ENCODE measurements at regions not wholly inside any gene's neighbourhood (a gene's known extent, or its start where the extent isn't known, plus 50 kb on each side); places are given as distances from the start of the nearest gene placed in this dataset.
"Not testable (repeated sequence)": the region's sequence is repeated elsewhere in the genome, so short reads cannot be mapped to it uniquely, and the experiment has no call there.

- not testable (repeated sequence) for FAIRE-seq; H3K27ac ChIP-seq (ENCODE audit: low read depth in 1 of 3, low read length in 2 of 3)
- DNase-seq, result peak in 1 of 2 donors; percentile 55
Observed at GRCh38 chrY:9161990-9162389, 175.3 kb upstream of the TSPY4 start.

GRCh38 chrY:9162424-9162823 lies 174.8 kb upstream of the TSPY4 start:
- H3K9me3 ChIP-seq (ENCODE audit: control insufficient read depth in 2 of 2, insufficient read depth in 1 of 2, low read depth in 1 of 2, low read length in 1 of 2); H3K27ac ChIP-seq (ENCODE audit: low read depth in 1 of 3, low read length in 2 of 3); H3K27me3 ChIP-seq (ENCODE audit: control insufficient read depth in 3 of 3, insufficient read depth in 3 of 3, low read length in 3 of 3); H3K36me3 ChIP-seq (ENCODE audit: control insufficient read depth in 3 of 3, insufficient read depth in 2 of 3, low read depth in 1 of 3, low read length in 3 of 3); DNase-seq; FAIRE-seq; H3K4me3 ChIP-seq (ENCODE audit: low read depth in 1 of 3, low read length in 3 of 3); H3K4me1 ChIP-seq (ENCODE audit: control insufficient read depth in 3 of 3, insufficient read depth in 2 of 3, low read depth in 1 of 3, low read length in 2 of 3): not testable (repeated sequence)

More at GRCh38 chrY:9161990-9162389, 175.3 kb upstream of the TSPY4 start:
- not testable (repeated sequence) for H3K4me1 ChIP-seq (ENCODE audit: control insufficient read depth in 3 of 3, insufficient read depth in 2 of 3, low read depth in 1 of 3, low read length in 2 of 3); H3K4me3 ChIP-seq (ENCODE audit: low read depth in 1 of 3, low read length in 3 of 3); H3K36me3 ChIP-seq (ENCODE audit: control insufficient read depth in 3 of 3, insufficient read depth in 2 of 3, low read depth in 1 of 3, low read length in 3 of 3); H3K27me3 ChIP-seq (ENCODE audit: control insufficient read depth in 3 of 3, insufficient read depth in 3 of 3, low read length in 3 of 3); H3K9me3 ChIP-seq (ENCODE audit: control insufficient read depth in 2 of 2, insufficient read depth in 1 of 2, low read depth in 1 of 2, low read length in 1 of 2)

GRCh38 chrY:9177641-9178040 lies 159.6 kb upstream of the TSPY4 start:
- not testable (repeated sequence) for H3K4me3 ChIP-seq (ENCODE audit: low read depth in 1 of 3, low read length in 3 of 3); H3K9me3 ChIP-seq (ENCODE audit: control insufficient read depth in 2 of 2, insufficient read depth in 1 of 2, low read depth in 1 of 2, low read length in 1 of 2); FAIRE-seq; H3K27ac ChIP-seq (ENCODE audit: low read depth in 1 of 3, low read length in 2 of 3); H3K27me3 ChIP-seq (ENCODE audit: control insufficient read depth in 3 of 3, insufficient read depth in 3 of 3, low read length in 3 of 3); H3K36me3 ChIP-seq (ENCODE audit: control insufficient read depth in 3 of 3, insufficient read depth in 2 of 3, low read depth in 1 of 3, low read length in 3 of 3); H3K4me1 ChIP-seq (ENCODE audit: control insufficient read depth in 3 of 3, insufficient read depth in 2 of 3, low read depth in 1 of 3, low read length in 2 of 3)
- WGBS, 3 donors, result 77 to 100% methylated on average over 1 of the region's 1 CpG; no CpG with 5 or more reads in 1 of the 3 donors
- DNase-seq, result peak; percentile 1 to 68

- peak in 1 of 2 donors; percentile 12 for DNase-seq
- H3K27me3 ChIP-seq (ENCODE audit: control insufficient read depth in 3 of 3, insufficient read depth in 3 of 3, low read length in 3 of 3); H3K36me3 ChIP-seq (ENCODE audit: control insufficient read depth in 3 of 3, insufficient read depth in 2 of 3, low read depth in 1 of 3, low read length in 3 of 3); H3K4me3 ChIP-seq (ENCODE audit: low read depth in 1 of 3, low read length in 3 of 3); H3K27ac ChIP-seq (ENCODE audit: low read depth in 1 of 3, low read length in 2 of 3); H3K9me3 ChIP-seq (ENCODE audit: control insufficient read depth in 2 of 2, insufficient read depth in 1 of 2, low read depth in 1 of 2, low read length in 1 of 2); FAIRE-seq; H3K4me1 ChIP-seq (ENCODE audit: control insufficient read depth in 3 of 3, insufficient read depth in 2 of 3, low read depth in 1 of 3, low read length in 2 of 3): not testable (repeated sequence)
- WGBS, 3 donors, result 32 to 49% methylated on average over 2 of the region's 2 CpGs; no CpG with 5 or more reads in 1 of the 3 donors
Observed at GRCh38 chrY:9184827-9185226, 152.4 kb upstream of the TSPY4 start.

- not testable (repeated sequence) for H3K27ac ChIP-seq (ENCODE audit: low read depth in 1 of 3, low read length in 2 of 3); FAIRE-seq; H3K9me3 ChIP-seq (ENCODE audit: control insufficient read depth in 2 of 2, insufficient read depth in 1 of 2, low read depth in 1 of 2, low read length in 1 of 2); H3K36me3 ChIP-seq (ENCODE audit: control insufficient read depth in 3 of 3, insufficient read depth in 2 of 3, low read depth in 1 of 3, low read length in 3 of 3); H3K4me1 ChIP-seq (ENCODE audit: control insufficient read depth in 3 of 3, insufficient read depth in 2 of 3, low read depth in 1 of 3, low read length in 2 of 3); H3K4me3 ChIP-seq (ENCODE audit: low read depth in 1 of 3, low read length in 3 of 3); DNase-seq; H3K27me3 ChIP-seq (ENCODE audit: control insufficient read depth in 3 of 3, insufficient read depth in 3 of 3, low read length in 3 of 3)
- WGBS, 3 donors, result 52 to 100% methylated on average over 1 of the region's 1 CpG; no CpG with 5 or more reads in 1 of the 3 donors
Observed at GRCh38 chrY:9207082-9207481, 130.2 kb upstream of the TSPY4 start.

GRCh38 chrY:9226409-9226808 lies 110.9 kb upstream of the TSPY4 start:
- Histone ChIP-seq H3K4me1 (ENCODE audit: control insufficient read depth in 3 of 3, insufficient read depth in 2 of 3, low read depth in 1 of 3, low read length in 2 of 3) (no peaks in the 10 kb centered on the region), H3K36me3 (ENCODE audit: control insufficient read depth in 3 of 3, insufficient read depth in 2 of 3, low read depth in 1 of 3, low read length in 3 of 3) (no peaks in the 10 kb centered on the region), H3K4me3 (ENCODE audit: low read depth in 1 of 3, low read length in 3 of 3) (no peak overlapping the region), H3K27me3 (ENCODE audit: control insufficient read depth in 3 of 3, insufficient read depth in 3 of 3, low read length in 3 of 3) (no peaks in the 10 kb centered on the region), H3K27ac (ENCODE audit: low read depth in 1 of 3, low read length in 2 of 3) (no peak overlapping the region), H3K9me3 (ENCODE audit: control insufficient read depth in 2 of 2, insufficient read depth in 1 of 2, low read depth in 1 of 2, low read length in 1 of 2) (no peaks in the 10 kb centered on the region)
- FAIRE-seq (no peak), DNase-seq (no peak)
- WGBS, 3 donors, result 58 to 73% methylated on average over 1 of the region's 1 CpG; no CpG with 5 or more reads in 1 of the 3 donors

DNA sequence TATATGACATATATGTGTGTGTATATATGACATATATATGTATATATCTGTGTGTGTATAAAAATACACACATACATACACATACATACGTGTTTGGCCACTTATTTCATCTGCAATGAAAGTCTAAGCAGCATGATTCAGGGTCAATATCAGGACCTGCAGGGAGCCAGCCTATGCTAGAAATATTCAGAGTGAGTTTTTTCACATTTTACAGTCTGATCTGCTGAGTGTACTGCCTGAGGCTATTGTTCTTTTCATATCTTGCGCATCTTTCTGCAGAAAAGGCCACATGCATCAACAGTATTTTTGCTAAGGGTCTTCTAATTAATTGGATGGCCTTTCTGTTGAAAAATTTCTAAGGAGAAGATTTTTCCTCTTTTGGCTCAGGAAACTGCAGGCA lies 80.0 kb upstream of the TSPY4 start:
- FAIRE-seq (no peak), DNase-seq (no peak)
- Histone ChIP-seq H3K27me3 (ENCODE audit: control insufficient read depth in 3 of 3, insufficient read depth in 3 of 3, low read length in 3 of 3) (no peaks in the 10 kb centered on the region), H3K4me3 (ENCODE audit: low read depth in 1 of 3, low read length in 3 of 3) (no peak overlapping the region), H3K9me3 (ENCODE audit: control insufficient read depth in 2 of 2, insufficient read depth in 1 of 2, low read depth in 1 of 2, low read length in 1 of 2) (peaks cover 0 to 6% of the 10 kb centered on the region in 2 donors), H3K27ac (ENCODE audit: low read depth in 1 of 3, low read length in 2 of 3) (no peak overlapping the region), H3K4me1 (ENCODE audit: control insufficient read depth in 3 of 3, insufficient read depth in 2 of 3, low read depth in 1 of 3, low read length in 2 of 3) (no peaks in the 10 kb centered on the region), H3K36me3 (ENCODE audit: control insufficient read depth in 3 of 3, insufficient read depth in 2 of 3, low read depth in 1 of 3, low read length in 3 of 3) (no peaks in the 10 kb centered on the region)
- 56 to 83% methylated on average over 2 of the region's 2 CpGs; no CpG with 5 or more reads in 1 of the 3 donors for WGBS, 3 donors

- Histone ChIP-seq H3K4me1 (ENCODE audit: control insufficient read depth in 3 of 3, insufficient read depth in 2 of 3, low read depth in 1 of 3, low read length in 2 of 3) (no peaks in the 10 kb centered on the region), H3K27me3 (ENCODE audit: control insufficient read depth in 3 of 3, insufficient read depth in 3 of 3, low read length in 3 of 3) (no peaks in the 10 kb centered on the region), H3K27ac (ENCODE audit: low read depth in 1 of 3, low read length in 2 of 3) (no peak overlapping the region), H3K36me3 (ENCODE audit: control insufficient read depth in 3 of 3, insufficient read depth in 2 of 3, low read depth in 1 of 3, low read length in 3 of 3) (no peaks in the 10 kb centered on the region), H3K9me3 (ENCODE audit: control insufficient read depth in 2 of 2, insufficient read depth in 1 of 2, low read depth in 1 of 2, low read length in 1 of 2) (peaks cover 0 to 6% of the 10 kb centered on the region in 2 donors), H3K4me3 (ENCODE audit: low read depth in 1 of 3, low read length in 3 of 3) (no peak overlapping the region)
- WGBS, 3 donors, result 52 to 80% methylated on average over 3 of the region's 3 CpGs; no CpG with 5 or more reads in 1 of the 3 donors
- no peak for DNase-seq
- FAIRE-seq, result no peak
Observed at GRCh38 chrY:9257725-9258124, 79.5 kb upstream of the TSPY4 start.

GRCh38 chrY:9259368-9259767 lies 77.9 kb upstream of the TSPY4 start:
- FAIRE-seq (no peak), DNase-seq (peak in 1 of 2 donors; percentile 27)
- Histone ChIP-seq H3K4me1 (ENCODE audit: control insufficient read depth in 3 of 3, insufficient read depth in 2 of 3, low read depth in 1 of 3, low read length in 2 of 3) (no peaks in the 10 kb centered on the region), H3K27ac (ENCODE audit: low read depth in 1 of 3, low read length in 2 of 3) (no peak overlapping the region), H3K36me3 (ENCODE audit: control insufficient read depth in 3 of 3, insufficient read depth in 2 of 3, low read depth in 1 of 3, low read length in 3 of 3) (no peaks in the 10 kb centered on the region), H3K9me3 (ENCODE audit: control insufficient read depth in 2 of 2, insufficient read depth in 1 of 2, low read depth in 1 of 2, low read length in 1 of 2) (peaks cover 0 to 6% of the 10 kb centered on the region in 2 donors), H3K27me3 (ENCODE audit: control insufficient read depth in 3 of 3, insufficient read depth in 3 of 3, low read length in 3 of 3) (no peaks in the 10 kb centered on the region), H3K4me3 (ENCODE audit: low read depth in 1 of 3, low read length in 3 of 3) (no peak overlapping the region)
- 20 to 54% methylated on average over 1 of the region's 1 CpG; no CpG with 5 or more reads in 1 of the 3 donors for WGBS, 3 donors

Data from small intestine (tissue), 7 donors.